ENCODE measurements at regions not wholly inside any gene's neighbourhood (a gene's known extent, or its start where the extent isn't known, plus 50 kb on each side); places are given as distances from the start of the nearest gene placed in this dataset.

- TF ChIP-seq SPI1 (IDR thresholded peaks at IDR 0.05; ENCODE audit: low read depth, low read length) (no peak), POLR2AphosphoS5 (IDR thresholded peaks at IDR 0.05; ENCODE audit: low read depth, low read length) (no peak), POLR2A (IDR thresholded peaks at IDR 0.05; ENCODE audit: low read depth, low read length) (no peak), TAF1 (IDR thresholded peaks at IDR 0.05; ENCODE audit: low read depth, low read length) (no peak), POU2F2 (IDR thresholded peaks at IDR 0.05; ENCODE audit: low read depth, low read length) (no peak)
Measured at GRCh38 chr16:48814994-48815393, 205.0 kb upstream of the N4BP1 start.

All from GM12891 (cell line).